Activated CD8-positive, alpha-beta memory T cell treated with anti-CD3 and anti-CD28 coated beads, Interleukin-2, amount 10 ng/mL, durations not matched to agents 7 days and 5 days (primary cell): ENCODE measurements at regions not wholly inside any gene's neighbourhood (a gene's known extent, or its start where the extent isn't known, plus 50 kb on each side); places are given as distances from the start of the nearest gene placed in this dataset.

Experiments
- ATAC-seq: fragments of 150-1000 bp; cut with Tn5 transposase; one replicate; pipeline ENCODE4 v1.10.0; 2021; ENCODE audit warnings: moderate library complexity
- CTCF ChIA-PET: fragments of 350-600 bp; sonication (Branson Sonifier 250); formaldehyde crosslinking; loops from one replicate; lab custom pipeline; 2021; ENCODE audit warnings: antibody characterized with exemption; lab: Charles Lee
- DNase-seq: peaks from one replicate; pipeline ENCODE4 v3.0.0-alpha.2; 2020
- H3K27ac Mint-ChIP-seq: one replicate; pipeline ENCODE4 v1.8.0; 2021; ENCODE audit warnings: mild to moderate bottlenecking, mixed read lengths
- H3K27me3 Mint-ChIP-seq: one replicate; pipeline ENCODE4 v1.8.0; 2021; ENCODE audit warnings: mixed read lengths
- H3K36me3 Mint-ChIP-seq: one replicate; pipeline ENCODE4 v1.8.0; 2021; ENCODE audit warnings: mild to moderate bottlenecking, mixed read lengths
- H3K4me1 Mint-ChIP-seq: one replicate; pipeline ENCODE4 v1.8.0; 2021; ENCODE audit warnings: mixed read lengths
- H3K4me3 Mint-ChIP-seq: one replicate; pipeline ENCODE4 v1.8.0; 2021; ENCODE audit warnings: mild to moderate bottlenecking, moderate library complexity, mixed read lengths
- H3K9me3 Mint-ChIP-seq: one replicate; pipeline ENCODE4 v1.8.0; 2022; ENCODE audit warnings: low read depth, mixed read lengths

DNA sequence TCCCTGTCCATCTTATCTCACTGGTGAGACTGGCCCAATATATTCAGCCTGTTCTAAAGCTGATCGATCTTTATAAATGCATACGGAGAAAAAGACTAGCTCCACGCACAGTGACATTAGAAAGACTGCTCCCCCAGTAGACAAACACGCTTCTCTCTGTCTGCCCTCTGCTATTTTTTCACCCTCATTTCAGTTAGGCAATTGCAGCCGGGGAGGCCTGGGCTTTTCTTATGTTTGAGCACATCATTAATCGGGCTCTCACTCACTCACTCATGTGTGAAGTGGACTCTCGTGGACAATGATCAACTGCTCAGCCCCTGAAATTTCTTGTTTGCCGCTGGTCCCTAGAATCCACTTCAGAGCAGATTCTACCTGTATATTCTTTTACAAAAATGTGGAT lies 824.7 kb upstream of the TENM3 start:
- ATAC-seq (no peak), DNase-seq (no peak)
- CTCF ChIA-PET, result no interaction called here
- Mint-ChIP-seq H3K9me3 (peaks cover 9% of the 10 kb centered on the region), H3K36me3 (no peaks in the 10 kb centered on the region), H3K27ac (no peak overlapping the region), H3K4me1 (no peaks in the 10 kb centered on the region), H3K27me3 (no peaks in the 10 kb centered on the region), H3K4me3 (no peak overlapping the region)

DNA sequence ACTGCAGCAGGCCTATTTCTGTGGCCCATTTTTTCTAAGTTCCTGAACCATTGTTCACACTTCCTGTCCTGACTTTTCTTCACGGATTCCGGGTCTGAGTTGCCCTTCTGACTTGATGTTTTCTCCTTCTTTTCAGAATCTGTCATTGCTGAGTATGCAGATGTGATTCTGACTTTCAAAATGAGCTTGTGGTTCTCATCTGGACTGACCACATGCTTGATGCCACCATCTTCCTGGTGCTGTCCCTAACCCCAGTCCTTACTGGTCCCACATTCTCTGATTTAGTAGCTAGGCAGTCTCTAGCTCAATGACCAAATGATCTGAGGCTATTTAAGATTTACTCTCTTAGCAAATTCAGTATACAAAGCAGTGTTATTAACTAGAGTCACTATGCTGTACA lies 822.3 kb upstream of the TENM3 start:
- Mint-ChIP-seq H3K4me1 (no peaks in the 10 kb centered on the region), H3K9me3 (peaks cover 14% of the 10 kb centered on the region), H3K4me3 (no peak overlapping the region), H3K27me3 (no peaks in the 10 kb centered on the region), H3K36me3 (no peaks in the 10 kb centered on the region), H3K27ac (no peak overlapping the region)
- ATAC-seq (no peak), DNase-seq (no peak)
- CTCF ChIA-PET, result interaction anchor here (1.1 kb wide), 1 partner anchor 10 kb away, joined by 3 read pairs; no protein-coding TSS in a partner anchor

DNA sequence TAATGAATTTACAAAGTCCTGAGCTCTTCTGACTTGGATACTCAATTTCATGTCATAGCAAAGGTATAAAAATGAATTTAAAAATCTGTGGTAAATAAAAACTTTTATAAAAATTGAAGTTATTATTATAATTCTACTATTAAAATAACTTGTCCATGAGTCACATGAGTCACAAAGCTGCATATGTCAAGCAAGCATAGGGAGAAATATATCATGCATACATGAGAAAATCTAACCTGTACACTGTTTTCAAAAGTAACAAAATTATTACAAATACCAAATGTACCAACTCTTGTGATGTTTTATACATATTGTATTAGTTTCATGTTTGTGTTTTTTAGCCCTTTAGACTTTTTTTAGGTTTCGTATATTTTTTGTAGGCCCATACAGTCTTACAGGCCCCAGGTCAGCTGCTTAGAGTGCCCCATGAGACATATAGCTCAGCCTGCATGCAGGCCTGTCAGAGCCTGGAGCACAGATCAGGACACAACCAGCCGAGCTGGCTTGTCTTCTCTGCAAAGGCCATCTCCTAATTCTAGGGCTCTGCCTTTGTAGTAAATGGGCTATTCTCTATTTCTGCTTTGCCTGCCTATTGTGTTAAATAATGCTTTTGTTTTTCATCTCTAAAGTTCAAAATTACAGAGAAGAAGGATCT lies 818.7 kb upstream of the TENM3 start:
- H3K4me1 Mint-ChIP-seq, result no peaks in the 10 kb centered on the region
- no peak for ATAC-seq
- DNase-seq, result no peak
- no peak overlapping the region for H3K27ac Mint-ChIP-seq
- peaks cover 14% of the 10 kb centered on the region for H3K9me3 Mint-ChIP-seq
- CTCF ChIA-PET, result no interaction called here
- no peak overlapping the region for H3K4me3 Mint-ChIP-seq
- no peaks in the 10 kb centered on the region for H3K36me3 Mint-ChIP-seq
- no peaks in the 10 kb centered on the region for H3K27me3 Mint-ChIP-seq

DNA sequence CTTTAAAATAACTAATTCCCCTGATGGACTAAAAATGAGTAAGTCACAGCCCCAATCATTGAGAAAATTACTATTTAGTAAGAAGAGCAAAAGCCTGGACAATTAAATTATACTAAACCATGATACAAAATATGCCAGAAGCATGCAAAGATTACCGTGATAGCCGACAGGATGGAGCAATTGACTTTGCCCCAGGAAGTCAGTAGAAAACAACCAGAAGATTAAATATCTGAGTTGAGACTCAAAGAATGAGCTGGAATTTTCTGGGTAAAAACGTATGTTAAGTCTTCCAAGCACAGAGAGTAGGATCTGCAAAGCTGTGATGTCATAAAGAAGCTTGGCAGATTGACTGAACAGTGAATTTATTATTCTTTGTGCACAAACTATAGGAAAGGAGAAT lies 816.1 kb upstream of the TENM3 start:
- ATAC-seq, result no peak
- Mint-ChIP-seq H3K36me3 (no peaks in the 10 kb centered on the region), H3K9me3 (peaks cover 12% of the 10 kb centered on the region), H3K27ac (no peak overlapping the region), H3K27me3 (no peaks in the 10 kb centered on the region), H3K4me3 (no peak overlapping the region), H3K4me1 (no peaks in the 10 kb centered on the region)
- no peak for DNase-seq
- CTCF ChIA-PET, result no interaction called here

DNA sequence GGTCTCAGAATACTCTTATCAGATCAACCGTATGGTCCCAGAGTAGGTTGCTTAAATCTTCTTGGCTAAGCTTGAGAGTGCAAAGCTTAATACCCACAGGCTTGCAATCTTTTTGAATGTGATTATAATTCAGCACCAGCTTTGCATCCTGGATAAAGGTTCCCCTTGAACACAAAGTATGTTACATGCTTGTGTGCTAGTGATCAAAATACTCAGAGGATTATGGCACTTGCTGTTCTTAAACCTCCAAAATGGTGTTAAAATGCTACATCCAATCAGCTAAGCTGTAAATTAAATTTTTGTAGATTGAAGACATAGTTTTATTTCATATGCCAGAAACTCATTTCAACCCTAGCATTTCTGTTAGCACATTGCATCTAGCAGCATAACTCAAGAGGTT lies 812.2 kb upstream of the TENM3 start:
- no peaks in the 10 kb centered on the region for H3K27me3 Mint-ChIP-seq
- no peaks in the 10 kb centered on the region for H3K36me3 Mint-ChIP-seq
- H3K4me3 Mint-ChIP-seq, result no peak overlapping the region
- ATAC-seq (no peak), DNase-seq (no peak)
- no peak overlapping the region for H3K27ac Mint-ChIP-seq
- no peaks in the 10 kb centered on the region for H3K4me1 Mint-ChIP-seq
- H3K9me3 Mint-ChIP-seq, result peaks cover 3% of the 10 kb centered on the region
- CTCF ChIA-PET, result interaction anchor here (1.2 kb wide), 1 partner anchor 10 kb away, joined by 3 read pairs; no protein-coding TSS in a partner anchor

DNA sequence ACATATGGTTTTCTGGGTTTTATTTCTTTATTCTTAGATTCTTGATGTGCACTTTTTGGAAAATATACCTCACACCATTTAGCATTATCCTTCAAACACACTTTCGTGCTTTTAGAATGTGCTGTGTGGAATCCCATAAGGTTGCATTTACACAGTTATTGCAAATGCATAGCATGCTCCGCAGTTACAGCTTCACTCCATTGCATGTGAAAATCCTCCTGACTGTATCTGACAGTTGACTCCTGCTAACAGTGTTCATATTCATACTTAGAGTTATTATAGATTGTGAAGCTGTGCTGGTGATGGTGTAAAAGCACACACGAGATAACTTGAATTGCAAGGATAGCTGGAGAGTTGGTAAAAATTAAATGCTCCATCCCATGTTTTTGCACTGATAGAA lies 811.5 kb upstream of the TENM3 start:
- Mint-ChIP-seq H3K27me3 (no peaks in the 10 kb centered on the region), H3K27ac (no peak overlapping the region), H3K9me3 (peaks cover 3% of the 10 kb centered on the region), H3K4me3 (no peak overlapping the region), H3K36me3 (no peaks in the 10 kb centered on the region), H3K4me1 (no peaks in the 10 kb centered on the region)
- DNase-seq (no peak), ATAC-seq (no peak)
- CTCF ChIA-PET, result no interaction called here

DNA sequence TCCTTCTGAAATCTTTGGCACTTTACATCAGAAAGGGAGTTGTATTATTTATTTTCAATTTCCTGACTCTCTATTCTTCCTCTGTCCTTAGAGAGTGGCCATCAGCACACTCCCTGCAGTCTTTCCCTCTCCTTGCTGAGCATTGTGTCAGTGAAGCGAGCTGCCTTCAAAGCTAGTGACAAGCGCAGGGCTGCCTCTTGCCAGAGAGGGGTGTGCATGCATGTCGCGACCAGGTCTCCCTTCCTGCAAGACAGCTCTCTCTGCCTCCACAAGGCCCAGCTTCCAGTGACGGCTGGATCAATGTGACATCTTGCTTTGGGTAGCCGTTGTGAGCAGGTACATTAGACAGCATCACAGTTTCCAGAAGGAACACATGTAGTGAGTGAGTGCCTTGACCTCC lies 810.9 kb upstream of the TENM3 start:
- H3K27ac Mint-ChIP-seq, result no peak overlapping the region
- ATAC-seq (no peak), DNase-seq (no peak)
- no peaks in the 10 kb centered on the region for H3K4me1 Mint-ChIP-seq
- H3K36me3 Mint-ChIP-seq, result no peaks in the 10 kb centered on the region
- peaks cover 3% of the 10 kb centered on the region for H3K9me3 Mint-ChIP-seq
- no peaks in the 10 kb centered on the region for H3K27me3 Mint-ChIP-seq
- H3K4me3 Mint-ChIP-seq, result no peak overlapping the region
- CTCF ChIA-PET, result no interaction called here

DNA sequence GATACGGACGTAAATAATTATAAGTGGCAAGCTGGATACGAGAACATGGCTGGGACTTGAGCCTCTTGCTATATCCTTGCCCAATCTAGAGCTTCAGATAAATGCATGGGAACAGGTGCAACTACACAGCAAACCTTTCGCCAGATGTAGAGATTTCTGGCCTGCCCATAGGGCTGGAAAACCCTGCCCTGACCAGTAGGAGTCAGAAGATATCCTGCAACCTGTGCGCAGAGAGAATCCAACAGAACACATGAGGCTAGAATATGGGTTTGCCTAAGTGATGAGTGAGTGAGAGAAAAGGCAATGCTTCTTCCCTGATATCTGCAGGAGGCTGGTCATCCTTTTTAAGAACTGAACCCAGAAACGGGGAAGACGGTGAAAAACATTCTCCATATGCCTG lies 805.3 kb upstream of the TENM3 start:
- no peak for ATAC-seq
- Mint-ChIP-seq H3K4me1 (no peaks in the 10 kb centered on the region), H3K27me3 (no peaks in the 10 kb centered on the region), H3K36me3 (no peaks in the 10 kb centered on the region), H3K9me3 (peaks cover 2% of the 10 kb centered on the region), H3K27ac (no peak overlapping the region), H3K4me3 (no peak overlapping the region)
- no peak for DNase-seq
- CTCF ChIA-PET, result no interaction called here

DNA sequence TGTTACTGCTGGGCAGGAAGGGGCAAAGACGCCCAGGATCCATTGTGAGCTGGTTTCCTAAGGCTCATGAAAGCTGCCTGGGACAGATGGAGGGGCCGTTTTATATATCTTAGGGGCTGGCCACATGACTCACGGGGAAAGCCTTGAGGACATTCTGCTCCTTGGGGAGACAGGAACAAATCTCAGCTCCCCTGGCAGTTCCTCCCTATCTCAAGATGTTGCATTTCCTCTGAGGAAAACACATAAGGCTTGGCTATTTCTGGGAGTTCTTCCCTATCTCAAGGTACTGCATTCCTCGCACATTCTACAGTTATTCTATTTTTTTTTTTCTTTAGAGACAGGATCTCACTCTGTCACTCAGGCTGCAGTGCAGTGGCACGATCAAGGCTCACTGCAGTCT lies 804.6 kb upstream of the TENM3 start:
- Mint-ChIP-seq H3K36me3 (no peaks in the 10 kb centered on the region), H3K9me3 (peaks cover 2% of the 10 kb centered on the region), H3K27me3 (no peaks in the 10 kb centered on the region), H3K27ac (no peak overlapping the region), H3K4me3 (no peak overlapping the region), H3K4me1 (no peaks in the 10 kb centered on the region)
- DNase-seq (no peak), ATAC-seq (no peak)
- CTCF ChIA-PET, result no interaction called here

DNA sequence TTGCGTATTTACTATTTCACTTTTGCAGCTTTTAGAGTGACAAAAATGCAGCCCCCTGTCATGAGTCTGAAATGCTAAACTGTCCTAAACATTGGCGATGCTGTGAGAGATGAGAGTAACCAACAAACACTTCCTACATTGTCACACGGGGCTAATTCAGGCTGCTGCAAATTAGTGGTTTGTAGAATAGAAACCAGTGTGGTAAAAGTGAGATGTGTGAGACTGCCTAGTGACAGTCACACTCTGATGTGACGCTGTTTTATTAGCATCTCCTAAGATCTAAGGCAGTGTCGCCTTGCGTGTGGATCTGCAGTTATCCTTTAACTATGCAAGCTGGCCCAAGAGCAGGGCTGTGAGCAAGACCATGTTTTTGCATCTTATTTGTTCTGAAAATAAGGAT lies 800.2 kb upstream of the TENM3 start:
- DNase-seq (no peak), ATAC-seq (no peak)
- Mint-ChIP-seq H3K4me3 (no peak overlapping the region), H3K4me1 (no peaks in the 10 kb centered on the region), H3K9me3 (peaks cover under 1% of the 10 kb centered on the region), H3K27ac (no peak overlapping the region), H3K27me3 (no peaks in the 10 kb centered on the region), H3K36me3 (no peaks in the 10 kb centered on the region)
- CTCF ChIA-PET, result interaction anchor here (0.7 kb wide), 1 partner anchor 13 kb away, joined by 3 read pairs; no protein-coding TSS in a partner anchor

DNA sequence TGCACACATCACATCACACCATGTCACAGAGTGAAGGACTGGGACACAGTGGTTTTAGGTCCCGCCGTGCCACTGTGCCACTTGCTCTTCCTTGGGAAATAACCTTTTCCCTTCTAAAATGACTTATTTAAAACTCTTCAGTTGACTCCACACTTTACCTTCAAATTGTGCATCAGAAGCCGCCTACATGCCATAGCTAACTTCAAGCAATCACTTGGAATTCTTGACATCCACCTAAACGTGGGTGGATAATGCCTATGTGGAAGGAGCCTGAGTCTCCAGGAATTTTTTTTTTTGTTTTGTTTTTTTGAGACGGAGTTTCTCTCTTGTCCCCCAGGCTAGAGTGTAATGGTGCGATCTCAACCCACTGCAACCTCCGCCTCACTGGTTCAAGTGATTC lies 777.4 kb upstream of the TENM3 start:
- H3K27ac Mint-ChIP-seq, result no peak overlapping the region
- no peak for DNase-seq
- no peaks in the 10 kb centered on the region for H3K27me3 Mint-ChIP-seq
- H3K36me3 Mint-ChIP-seq, result no peaks in the 10 kb centered on the region
- ATAC-seq, result no peak
- peaks cover 9% of the 10 kb centered on the region for H3K9me3 Mint-ChIP-seq
- no peaks in the 10 kb centered on the region for H3K4me1 Mint-ChIP-seq
- H3K4me3 Mint-ChIP-seq, result no peak overlapping the region
- CTCF ChIA-PET, result no interaction called here

DNA sequence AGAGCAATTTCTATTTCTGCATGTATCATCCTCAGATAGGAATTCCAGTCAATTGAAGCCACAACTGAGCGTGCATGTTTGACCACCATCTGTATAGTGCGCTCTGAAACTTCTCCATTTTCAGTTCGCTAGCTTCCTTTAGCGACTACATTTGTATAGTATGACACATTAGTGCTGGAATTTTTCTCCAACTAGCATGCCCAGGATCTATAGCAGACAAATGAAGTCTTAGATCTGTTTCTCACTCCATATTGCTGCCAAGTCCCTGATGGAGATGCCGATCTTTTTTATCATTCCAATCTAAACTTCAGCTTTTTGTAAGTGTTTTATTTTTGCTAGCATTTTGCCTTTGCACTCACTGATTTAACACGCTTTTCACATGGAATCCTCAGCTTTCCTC lies 774.8 kb upstream of the TENM3 start:
- Mint-ChIP-seq H3K4me3 (no peak overlapping the region), H3K27ac (no peak overlapping the region), H3K9me3 (peaks cover 5% of the 10 kb centered on the region), H3K36me3 (no peaks in the 10 kb centered on the region), H3K27me3 (no peaks in the 10 kb centered on the region), H3K4me1 (no peaks in the 10 kb centered on the region)
- DNase-seq (no peak), ATAC-seq (no peak)
- CTCF ChIA-PET, result no interaction called here

DNA sequence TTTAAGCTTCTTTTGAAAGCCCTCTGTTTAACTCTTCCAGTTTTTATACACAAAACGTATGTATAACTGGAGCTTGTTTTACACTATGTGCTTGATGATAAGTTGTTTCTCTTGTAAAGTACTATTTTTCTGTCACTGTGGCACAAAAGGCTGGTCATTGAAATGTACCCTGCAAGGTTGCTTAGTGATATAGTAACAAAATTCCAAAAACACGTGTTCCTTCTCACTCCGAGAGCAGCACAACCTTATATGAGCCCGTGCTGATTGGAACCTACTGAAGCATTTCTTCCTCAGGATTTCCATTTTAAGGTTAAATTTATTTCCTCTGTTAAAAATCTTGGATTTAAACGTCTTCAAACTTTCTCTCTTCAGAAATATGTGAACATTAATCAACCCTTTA lies 772.9 kb upstream of the TENM3 start:
- H3K27ac Mint-ChIP-seq, result no peak overlapping the region
- H3K4me1 Mint-ChIP-seq, result no peaks in the 10 kb centered on the region
- DNase-seq, result no peak
- H3K27me3 Mint-ChIP-seq, result no peaks in the 10 kb centered on the region
- H3K4me3 Mint-ChIP-seq, result no peak overlapping the region
- no peak for ATAC-seq
- H3K36me3 Mint-ChIP-seq, result no peaks in the 10 kb centered on the region
- H3K9me3 Mint-ChIP-seq, result peaks cover 5% of the 10 kb centered on the region
- CTCF ChIA-PET, result no interaction called here

DNA sequence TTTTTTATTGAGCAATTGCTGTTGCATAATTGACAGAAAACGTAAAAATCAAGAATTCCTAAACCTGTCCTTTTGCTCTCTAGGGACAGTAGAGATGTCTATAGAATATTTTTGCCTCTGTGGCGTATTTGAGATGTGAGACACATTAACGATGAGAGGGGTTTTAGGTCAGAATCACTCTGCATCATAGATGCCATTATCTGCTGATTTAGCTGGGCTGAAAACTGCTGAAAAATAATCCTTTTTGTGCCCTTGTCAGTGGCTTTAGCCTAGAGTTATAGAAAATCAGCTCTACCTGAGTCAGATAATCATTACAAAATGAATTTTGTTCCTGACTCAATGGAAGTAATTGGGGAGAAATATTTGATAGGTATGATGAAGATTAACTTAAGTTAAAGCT lies 767.8 kb upstream of the TENM3 start:
- no peak overlapping the region for H3K4me3 Mint-ChIP-seq
- DNase-seq (no peak), ATAC-seq (no peak)
- H3K9me3 Mint-ChIP-seq, result no peaks in the 10 kb centered on the region
- CTCF ChIA-PET, result no interaction called here
- no peaks in the 10 kb centered on the region for H3K27me3 Mint-ChIP-seq
- H3K36me3 Mint-ChIP-seq, result no peaks in the 10 kb centered on the region
- H3K27ac Mint-ChIP-seq, result no peak overlapping the region
- no peaks in the 10 kb centered on the region for H3K4me1 Mint-ChIP-seq
